NCI-H82 treated with DMSO at 0.1 percent for 48 hours (cell line): ENCODE measurements at regions not wholly inside any gene's neighbourhood (a gene's known extent, or its start where the extent isn't known, plus 50 kb on each side); places are given as distances from the start of the nearest gene placed in this dataset.

Experiments
- DNase-seq: peaks from one replicate; lab custom pipeline; 2025; ENCODE audit not compliant: unreplicated experiment; lab: John Stamatoyannopoulos, UW

GRCh38 chr2:16019060-16019480 is 78.7 kb downstream of the MYCN start:
- DNase-seq, result peak; percentile 16

DNA sequence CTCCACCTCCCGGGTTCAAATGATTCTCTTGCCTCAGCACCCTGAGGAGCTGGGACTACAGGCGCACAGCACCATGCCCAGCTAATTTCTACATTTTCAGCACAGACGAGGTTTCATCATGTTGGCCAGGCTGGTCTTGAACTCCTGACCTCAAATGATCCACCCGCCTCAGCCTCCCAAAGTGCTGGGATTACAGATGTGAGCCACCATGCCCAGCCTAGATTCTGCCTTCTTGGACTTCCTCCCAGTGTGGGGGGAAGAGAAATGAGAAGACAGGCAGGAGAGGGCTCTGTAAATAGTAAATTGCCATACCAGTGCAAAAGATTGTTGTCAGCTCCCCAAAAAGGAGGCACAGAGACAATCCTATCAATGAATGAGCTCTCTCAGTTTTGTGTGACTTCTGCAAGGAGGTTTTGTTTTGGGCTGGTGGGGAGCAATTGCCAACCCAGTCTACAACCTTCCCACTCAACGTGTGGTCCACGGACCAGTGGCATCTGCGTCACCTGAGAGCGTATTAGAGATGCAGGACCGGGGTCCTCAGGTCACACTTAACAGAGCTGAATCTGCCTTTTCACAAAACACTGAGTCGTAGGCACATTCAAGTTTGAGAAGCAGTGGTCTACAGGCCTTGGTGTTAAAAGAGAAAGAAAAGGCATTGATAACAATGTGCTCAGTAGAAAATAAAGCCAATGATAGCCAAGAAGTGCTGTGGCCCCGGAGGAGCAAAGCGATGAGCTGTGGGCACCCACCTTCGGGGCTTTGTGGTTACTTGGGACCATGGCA is 78.1 kb downstream of the MYCN start:
- DNase-seq, result no peak

DNA sequence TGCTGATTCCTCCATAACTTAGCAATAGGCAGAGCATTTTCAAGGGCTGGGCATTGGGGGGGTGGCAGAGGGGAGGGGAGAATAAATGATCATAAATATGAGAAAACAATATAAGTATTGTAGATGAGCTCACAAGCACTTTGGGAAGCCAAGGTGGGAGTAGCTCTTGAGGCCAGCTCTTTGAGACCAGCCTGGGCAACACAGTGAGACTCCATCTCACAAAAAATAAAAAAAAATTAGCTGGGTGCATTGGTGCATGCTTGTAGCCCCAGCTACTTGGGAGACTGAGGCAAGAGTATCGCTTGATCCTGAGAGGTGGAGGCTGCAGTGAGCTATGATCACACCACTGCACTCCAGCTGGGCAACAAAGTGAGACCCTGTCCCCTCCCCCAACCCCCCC is 75.9 kb downstream of the MYCN start:
- DNase-seq, result no peak

- no peak for DNase-seq
Observed at GRCh38 chr2:16015903-16016265, 75.5 kb downstream of the MYCN start.

- no peak for DNase-seq
Observed at GRCh38 chr2:16015210-16015902, 75.0 kb downstream of the MYCN start.

DNA sequence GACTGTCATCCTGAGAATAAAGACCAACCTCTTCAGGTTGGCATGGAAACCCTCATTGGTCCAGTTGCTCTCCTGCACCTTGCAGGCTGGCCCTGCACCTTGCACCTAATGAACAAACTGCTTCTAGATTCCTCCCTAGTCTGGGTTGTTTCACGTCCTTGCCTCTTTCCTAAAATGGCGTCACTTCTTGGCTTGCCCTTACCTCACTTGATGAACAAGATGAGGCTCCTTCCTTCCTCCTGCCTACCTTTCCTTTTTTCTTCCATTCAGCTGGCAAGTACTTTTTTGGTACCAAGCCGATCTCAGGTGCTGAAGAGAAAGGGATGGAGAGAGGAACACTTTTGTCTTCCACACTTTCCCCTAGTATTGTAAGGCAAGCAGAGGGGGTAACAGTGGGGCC is 74.5 kb downstream of the MYCN start:
- DNase-seq, result no peak

DNA sequence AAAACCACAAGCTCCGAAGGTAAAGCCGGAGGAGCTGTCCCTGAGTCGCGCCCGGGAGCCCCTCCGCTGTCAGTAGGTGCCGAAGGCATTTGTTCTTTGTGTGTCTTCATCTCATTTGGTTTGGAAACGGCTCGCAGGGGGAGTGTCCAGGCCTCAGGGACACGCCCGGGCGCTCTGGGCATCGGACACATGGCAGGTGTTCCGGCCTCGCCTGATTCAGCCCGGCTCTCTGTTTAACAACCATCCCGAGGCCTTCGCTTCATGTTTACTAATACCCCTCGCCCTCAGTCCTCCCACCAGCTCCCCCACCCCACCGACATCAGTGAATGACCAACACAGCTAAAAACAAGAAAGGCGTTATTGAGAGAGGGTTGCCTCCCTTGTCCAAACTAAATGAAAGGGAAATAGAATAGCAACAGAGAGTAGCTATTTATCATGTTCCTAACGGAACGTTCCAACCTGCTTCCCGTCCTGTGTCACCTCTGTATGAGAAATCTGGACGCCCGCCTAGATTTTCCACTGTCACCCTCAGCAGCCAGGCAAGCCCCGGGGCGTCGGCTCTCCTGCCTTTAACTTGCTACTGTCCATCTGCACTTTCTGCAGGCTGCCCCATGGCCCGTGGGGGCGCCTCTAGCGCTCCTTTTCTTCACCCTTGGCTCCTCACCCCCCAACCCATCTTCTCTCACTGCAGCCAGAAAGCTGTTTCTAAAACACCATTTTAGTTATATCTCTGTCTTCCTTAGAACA is 73.9 kb downstream of the MYCN start:
- DNase-seq, result no peak

DNA sequence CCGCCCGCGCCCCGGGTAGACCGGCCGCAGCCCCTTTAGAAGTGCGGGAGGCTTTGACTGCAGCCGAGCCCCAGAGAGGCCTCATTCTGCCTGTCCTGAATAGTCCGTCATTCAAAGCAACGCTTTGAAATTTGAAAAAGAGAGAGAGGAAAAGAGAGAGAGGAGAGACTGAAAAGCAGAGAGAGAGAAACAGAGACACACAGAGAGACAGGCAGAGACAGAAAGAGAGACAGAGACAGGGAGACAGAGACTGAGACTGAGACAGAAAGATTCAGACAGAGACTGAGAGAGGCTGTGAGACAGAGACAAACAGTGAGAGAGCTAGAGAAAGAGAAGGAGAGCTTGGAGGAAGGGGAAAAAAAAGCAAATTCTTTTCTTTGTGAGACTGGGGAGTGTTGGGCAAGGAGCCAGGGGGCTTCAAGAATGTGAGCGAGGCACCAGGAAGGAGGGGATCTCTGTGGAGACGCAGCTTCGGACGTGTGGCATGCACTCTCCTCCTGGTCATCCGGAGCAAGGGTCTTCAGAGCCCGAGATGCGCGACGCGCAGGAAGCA is 73.1 kb downstream of the MYCN start:
- no peak for DNase-seq

- DNase-seq, result no peak
Observed at GRCh38 chr2:16012626-16013358, 72.4 kb downstream of the MYCN start.

DNA sequence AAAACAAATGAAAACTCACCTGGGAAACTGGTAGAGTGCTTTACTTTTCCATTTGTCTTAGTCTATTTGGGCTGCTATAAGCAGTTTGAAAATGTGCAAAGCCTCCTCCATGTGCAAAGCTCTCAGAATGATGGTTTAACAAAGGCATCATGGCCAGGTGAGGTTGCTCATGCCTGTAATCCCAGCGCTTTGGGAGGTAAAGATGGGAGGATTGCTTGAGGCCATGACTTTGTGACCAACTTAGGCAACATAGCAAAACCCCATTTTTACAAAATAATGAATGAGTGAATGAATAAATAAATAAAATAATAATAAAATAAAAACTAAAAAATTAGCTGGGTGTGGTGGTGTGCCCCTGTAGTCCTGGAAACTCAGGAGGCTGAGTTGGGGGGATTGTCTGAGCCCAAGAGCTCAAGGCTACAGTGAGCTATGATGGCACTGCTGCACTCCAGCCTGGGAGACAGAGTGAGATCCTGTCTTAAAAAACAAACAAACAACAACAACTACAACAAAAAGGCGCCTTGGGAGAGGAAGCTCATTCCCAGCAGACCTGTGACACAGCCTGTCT is 71.8 kb downstream of the MYCN start:
- no peak for DNase-seq

- no peak for DNase-seq
Observed at GRCh38 chr2:16011621-16011960, 71.2 kb downstream of the MYCN start.

DNA sequence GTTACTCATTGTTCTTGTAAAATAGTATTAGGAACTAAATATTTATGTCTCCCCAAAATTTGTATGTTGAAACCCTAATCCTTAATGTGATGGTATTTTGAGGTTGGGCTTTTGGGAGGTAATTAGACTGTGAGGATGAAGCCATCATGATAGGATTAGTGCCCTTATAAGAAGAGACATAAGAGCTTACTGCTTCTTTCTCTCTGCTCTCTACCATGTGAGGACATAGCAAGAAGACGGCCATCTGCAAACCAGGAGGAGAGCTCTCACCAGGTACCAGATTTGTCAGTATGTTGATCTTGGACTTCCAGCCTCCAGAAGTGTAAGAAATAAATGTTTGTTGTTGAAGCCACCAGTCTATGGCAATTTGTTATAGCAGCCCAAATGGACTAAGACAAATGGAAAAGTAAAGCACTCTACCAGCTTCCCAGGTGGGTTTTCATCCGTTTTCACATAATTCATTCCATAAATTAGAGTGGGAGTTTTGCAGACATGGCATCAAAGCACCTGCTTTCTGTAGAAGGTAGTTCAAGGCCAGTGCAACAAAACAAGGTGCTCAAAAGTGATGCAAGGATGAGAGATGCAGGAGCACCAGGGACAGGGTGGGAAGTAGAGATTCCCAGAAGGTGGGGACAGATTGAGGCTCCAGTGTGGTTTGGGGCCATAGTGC is 70.7 kb downstream of the MYCN start:
- no peak for DNase-seq

GRCh38 chr2:16010011-16010410 is 69.7 kb downstream of the MYCN start:
- DNase-seq, result no peak

DNA sequence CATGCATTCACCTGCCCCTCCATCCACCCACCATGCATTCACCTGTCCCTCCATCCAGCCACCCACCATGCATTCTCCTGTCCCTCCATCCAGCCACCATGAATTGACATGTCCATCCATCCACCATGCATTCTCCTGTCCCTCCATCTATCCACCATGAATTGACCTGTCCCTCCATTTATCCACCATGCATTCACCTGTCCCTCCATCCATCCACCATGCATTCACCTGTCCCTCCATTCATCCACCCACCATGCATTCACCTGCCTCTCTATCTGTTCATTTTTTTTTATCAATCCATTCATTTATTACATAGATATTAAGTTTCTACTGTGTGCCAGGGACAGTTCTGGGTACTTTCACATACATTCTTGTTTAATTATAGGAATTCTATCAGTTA is 69.2 kb downstream of the MYCN start:
- no peak for DNase-seq

- no peak for DNase-seq
Observed at GRCh38 chr2:16008856-16009255, 68.5 kb downstream of the MYCN start.

DNA sequence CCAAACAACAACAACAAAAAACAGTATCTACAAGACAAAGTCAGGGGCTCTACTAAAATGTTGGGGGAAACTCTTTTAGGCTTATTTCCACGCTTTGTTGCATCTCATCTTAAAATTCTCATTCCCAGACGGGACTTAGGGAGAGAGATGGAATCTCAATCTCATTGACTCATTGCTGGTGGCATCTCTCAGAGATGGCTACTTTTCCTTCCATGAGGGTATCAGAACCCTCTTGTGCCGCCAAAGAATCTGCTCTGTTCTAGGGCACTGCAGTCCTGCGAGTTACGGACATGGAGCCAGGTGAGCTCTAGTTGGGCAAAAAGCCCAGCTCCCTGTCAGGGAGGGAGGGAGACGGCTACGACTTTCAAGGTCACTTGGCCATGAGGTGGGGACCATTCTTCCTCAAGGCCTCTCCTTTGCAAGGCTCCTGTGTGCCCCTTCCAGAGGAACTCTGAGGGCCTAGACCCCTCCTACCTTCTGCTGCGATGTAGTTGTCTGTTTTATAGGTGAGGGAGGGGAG is 68.0 kb downstream of the MYCN start:
- DNase-seq, result no peak

DNA sequence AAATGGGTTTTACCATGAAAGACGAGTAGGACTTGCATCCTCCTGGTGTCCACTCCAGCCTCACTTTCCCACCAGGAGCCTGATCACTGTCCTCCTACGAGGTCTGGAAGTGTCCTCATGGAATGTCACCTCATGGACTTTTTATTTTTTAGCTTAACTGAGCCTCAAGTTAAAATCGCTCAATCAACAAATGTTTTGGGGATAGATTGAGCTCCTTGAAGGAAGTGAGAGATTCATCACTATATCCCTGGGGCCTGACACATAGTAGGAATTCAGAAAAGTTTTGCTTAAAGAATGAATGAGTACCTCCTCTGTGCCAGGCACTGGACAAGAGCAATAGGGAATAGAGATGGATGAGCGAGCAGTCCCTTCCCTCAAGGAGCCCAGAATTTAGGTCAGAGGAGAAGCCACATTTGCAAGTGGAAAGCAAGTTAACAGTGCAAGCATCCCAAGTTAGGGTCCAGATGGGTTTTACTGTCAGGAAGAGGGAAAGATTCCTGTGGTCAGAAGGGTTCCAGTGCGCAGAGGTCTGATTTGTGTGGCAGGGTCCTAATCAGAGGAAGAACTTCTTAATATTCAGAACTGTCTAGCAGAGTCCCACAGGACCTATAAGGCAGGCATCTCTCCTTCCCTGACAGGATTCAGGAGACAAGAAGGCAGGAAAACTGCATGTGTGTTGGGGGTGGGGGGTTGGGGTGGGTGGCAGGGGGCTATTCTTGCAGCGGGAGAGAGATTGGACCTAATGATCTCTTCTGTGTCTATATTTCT is 67.0 kb downstream of the MYCN start:
- DNase-seq, result no peak

DNA sequence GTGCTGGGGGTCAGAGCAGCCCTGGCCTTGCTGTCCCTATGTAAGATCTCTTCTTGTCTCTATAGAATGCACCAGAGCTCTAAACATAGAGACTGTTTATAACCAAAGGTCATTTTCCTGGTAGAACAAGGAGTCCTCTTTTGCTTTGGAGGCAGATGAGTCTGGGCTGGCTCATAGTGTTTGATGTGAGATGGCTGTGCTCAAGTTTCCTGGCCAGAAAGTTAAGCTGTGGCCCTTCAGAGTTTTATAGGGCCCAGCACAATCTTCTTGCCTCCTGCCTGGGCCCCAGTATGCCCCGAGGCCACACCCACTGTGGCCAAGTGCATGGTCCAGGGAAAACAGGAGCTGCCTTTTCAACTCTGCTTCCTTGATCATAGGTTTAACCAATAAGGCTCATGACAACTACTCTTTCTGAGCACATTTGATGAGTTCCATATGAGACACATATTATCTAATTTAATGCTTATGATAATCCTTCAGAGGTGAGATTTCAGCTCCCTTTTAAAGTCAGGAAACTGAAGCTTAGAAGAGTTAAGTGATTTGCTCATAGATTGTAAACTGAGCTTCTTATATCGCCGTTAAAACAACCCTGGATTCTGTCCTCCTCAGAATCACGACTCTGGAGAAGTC is 66.3 kb downstream of the MYCN start:
- no peak for DNase-seq
